Right lobe of liver (tissue), 6 donors: ENCODE measurements at regions not wholly inside any gene's neighbourhood (a gene's known extent, or its start where the extent isn't known, plus 50 kb on each side); places are given as distances from the start of the nearest gene placed in this dataset.

Source experiments
- ATAC-seq, 4 donors: fragments of 200-7000 bp; cut with Tn5 transposase; one replicate each; pipeline ENCODE4 v1.9.1; 2020; ENCODE audit warnings: mild to moderate bottlenecking in 4 of 4, moderate library complexity in 4 of 4
- DNase-seq, 3 donors: peaks; one replicate each; pipeline ENCODE4 v3.0.0-alpha.2; 2020
- H3K27ac ChIP-seq, 3 donors: fragments of 200-600 bp; one replicate each; pipeline ENCODE4 v1.8.0; 2022
- H3K27me3 ChIP-seq, 2 donors: fragments of 200-600 bp; one replicate each; pipeline ENCODE4 v1.8.0; 2022
- H3K36me3 ChIP-seq, 4 donors: fragments of 200-600 bp; sonication (generic) in 1 of 4; one replicate each; pipeline versions ENCODE4 v1.5.1 to v1.8.0; 2017 to 2022; ENCODE audit warnings: control low read depth in 1 of 4
- H3K4me1 ChIP-seq, 4 donors: fragments of 200-600 bp; sonication (generic) in 1 of 4; one replicate each; pipeline versions ENCODE4 v1.5.1 to v1.8.0; 2017 to 2022; ENCODE audit warnings: control low read depth in 1 of 4
- H3K4me3 ChIP-seq, 3 donors: fragments of 200-600 bp; one replicate each; pipeline ENCODE4 v1.8.0; 2022
- H3K9me3 ChIP-seq, 4 donors: fragments of 200-600 bp; sonication (generic) in 1 of 4; one replicate each; pipeline versions ENCODE4 v1.5.1 to v1.8.0; 2017 to 2022; ENCODE audit warnings: control low read depth in 1 of 4
- CTCF ChIP-seq, 4 donors: fragments of 200-600 bp in 3 of 4; fragments of 450-650 bp in 1 of 4; IDR thresholded peaks; one replicate each; pipeline versions ENCODE4 v1.5.1 to v1.8.0; 2016 to 2022; ENCODE audit warnings: antibody characterized with exemption in 4 of 4, mild to moderate bottlenecking in 2 of 4
- POLR2A ChIP-seq: fragments of 450-650 bp; IDR thresholded peaks from one replicate; pipeline ENCODE4 v1.6.1; 2017; ENCODE audit warnings: antibody characterized with exemption, mild to moderate bottlenecking
- WGBS: methylation state at CpG from one replicate; pipeline ENCODE4 v1.1.6; 2018; ENCODE audit warnings: low coverage, low lambda C conversion rate; ENCODE audit not compliant: insufficient coverage; ENCODE audit errors: missing lambda C conversion rate; 5-methylcytosine and 5-hydroxymethylcytosine counted together
- intact Hi-C, 2 donors: fragments of 100-400 bp; cut with DNase I; formaldehyde crosslinking; loops; one replicate each; pipeline versions ENCODE4 v1.11.2 to v1.14.1; 2022
- donor health status: DM: no; HTN: yes; CAD: no.
- donor health status: DM: no; HTN: no; CAD: no.
- donor health status: DM: no; HTN: no; CAD: no.
- donor health status: DM: no; HTN: yes; CAD: no.
- donor health status: DM: no; HTN: yes; CAD: no.

- Histone ChIP-seq H3K4me1 (no peaks in the 10 kb centered on the region), H3K36me3 (no peaks in the 10 kb centered on the region), H3K27me3 (no peaks in the 10 kb centered on the region), H3K27ac (no peak overlapping the region), H3K4me3 (no peak overlapping the region), H3K9me3 (no peaks in the 10 kb centered on the region)
- TF ChIP-seq CTCF (IDR thresholded peaks at IDR 0.05) (no peak), POLR2A (no peak)
- 61% methylated on average over 6 of the region's 6 CpGs for WGBS
- intact Hi-C loops, result no loop called here
- no peak for DNase-seq
- no peak for ATAC-seq
These were observed 775.4 kb upstream of the ID2 start for GRCh38 chr2:7906431-7906830.

GRCh38 chr2:7907041-7907440 lies 774.8 kb upstream of the ID2 start:
- Histone ChIP-seq H3K36me3 (no peaks in the 10 kb centered on the region), H3K4me3 (no peak overlapping the region), H3K4me1 (no peaks in the 10 kb centered on the region), H3K27me3 (no peaks in the 10 kb centered on the region), H3K27ac (no peak overlapping the region), H3K9me3 (no peaks in the 10 kb centered on the region)
- intact Hi-C loops, result no loop called here
- TF ChIP-seq POLR2A (no peak), CTCF (IDR thresholded peaks at IDR 0.05) (no peak)
- WGBS, result no CpG with 5 or more reads among the region's 11 CpGs
- DNase-seq (no peak), ATAC-seq (no peak)

- H3K4me3 ChIP-seq, result no peak overlapping the region
- H3K27ac ChIP-seq, result no peak overlapping the region
- H3K4me1 ChIP-seq, result no peaks in the 10 kb centered on the region
- no peak for ATAC-seq
- 70% methylated on average over 3 of the region's 3 CpGs for WGBS
- H3K36me3 ChIP-seq, result no peaks in the 10 kb centered on the region
- no peaks in the 10 kb centered on the region for H3K27me3 ChIP-seq
- intact Hi-C loops, result no loop called here
- no peak for TF ChIP-seq CTCF (IDR thresholded peaks at IDR 0.05)
- DNase-seq, result no peak
- H3K9me3 ChIP-seq, result no peaks in the 10 kb centered on the region
These were observed 771.1 kb upstream of the ID2 start for GRCh38 chr2:7910752-7911151.

GRCh38 chr2:7911196-7911595 lies 770.7 kb upstream of the ID2 start:
- H3K9me3 ChIP-seq, result no peaks in the 10 kb centered on the region
- no peaks in the 10 kb centered on the region for H3K4me1 ChIP-seq
- DNase-seq (no peak), ATAC-seq (no peak)
- H3K36me3 ChIP-seq, result no peaks in the 10 kb centered on the region
- no peaks in the 10 kb centered on the region for H3K27me3 ChIP-seq
- intact Hi-C loops, result no loop called here
- no peak overlapping the region for H3K27ac ChIP-seq
- TF ChIP-seq POLR2A (no peak), CTCF (IDR thresholded peaks at IDR 0.05) (no peak)
- H3K4me3 ChIP-seq, result no peak overlapping the region
- 81% methylated on average over 2 of the region's 2 CpGs for whole genome bisulfite sequencing

DNA sequence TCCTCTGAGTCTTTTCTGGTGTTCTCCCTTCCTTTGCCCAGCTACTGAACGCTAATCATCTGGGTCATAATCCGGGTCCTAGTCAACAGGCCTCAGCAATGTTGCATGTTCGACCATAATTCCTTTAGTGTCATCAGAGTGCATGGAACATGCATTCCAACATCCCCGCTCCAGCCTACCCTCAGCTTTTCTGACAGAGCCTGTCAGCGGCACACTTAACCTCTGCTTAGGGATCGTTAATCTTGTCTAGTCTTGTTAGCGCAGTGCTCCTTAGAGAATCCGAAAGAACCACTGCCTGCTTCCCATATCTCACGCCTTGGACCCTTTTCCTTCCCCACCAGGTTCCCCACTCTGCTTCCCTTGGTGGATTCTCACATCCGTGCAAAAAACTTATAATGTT lies 767.9 kb upstream of the ID2 start:
- no peak overlapping the region for H3K4me3 ChIP-seq
- ATAC-seq, result no peak
- TF ChIP-seq POLR2A, result no peak
- no peak for TF ChIP-seq CTCF (IDR thresholded peaks at IDR 0.05)
- 58% methylated on average over 8 of the region's 10 CpGs for WGBS
- intact Hi-C loops, result no loop called here
- no peak for DNase-seq
- H3K36me3 ChIP-seq, result no peaks in the 10 kb centered on the region
- no peaks in the 10 kb centered on the region for H3K4me1 ChIP-seq
- H3K27ac ChIP-seq, result no peak overlapping the region
- H3K27me3 ChIP-seq, result no peaks in the 10 kb centered on the region
- no peaks in the 10 kb centered on the region for H3K9me3 ChIP-seq
